ENCODE measurements at regions not wholly inside any gene's neighbourhood (a gene's known extent, or its start where the extent isn't known, plus 50 kb on each side); places are given as distances from the start of the nearest gene placed in this dataset.

DNA sequence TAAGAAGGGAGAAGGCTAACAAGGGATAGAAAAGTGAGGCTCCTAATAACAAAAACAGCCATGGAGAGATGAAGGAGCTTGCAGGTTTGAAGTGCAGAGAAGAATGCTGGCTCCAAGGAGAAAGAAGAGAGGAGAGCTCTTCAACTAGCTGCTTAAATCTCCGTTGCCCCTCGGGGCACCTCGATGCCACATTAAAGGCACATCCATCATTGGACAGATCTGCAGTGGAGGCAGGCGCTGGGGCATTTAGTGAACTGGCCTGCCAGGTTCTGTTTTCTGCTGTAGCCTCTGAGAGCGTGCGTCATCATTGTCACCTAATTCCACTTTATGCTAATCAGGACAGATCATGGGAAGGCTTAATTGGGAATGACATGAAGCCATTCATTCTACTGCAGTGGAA is 1426.2 kb upstream of the WWC1 start:
- TF ChIP-seq, protein P1, sequence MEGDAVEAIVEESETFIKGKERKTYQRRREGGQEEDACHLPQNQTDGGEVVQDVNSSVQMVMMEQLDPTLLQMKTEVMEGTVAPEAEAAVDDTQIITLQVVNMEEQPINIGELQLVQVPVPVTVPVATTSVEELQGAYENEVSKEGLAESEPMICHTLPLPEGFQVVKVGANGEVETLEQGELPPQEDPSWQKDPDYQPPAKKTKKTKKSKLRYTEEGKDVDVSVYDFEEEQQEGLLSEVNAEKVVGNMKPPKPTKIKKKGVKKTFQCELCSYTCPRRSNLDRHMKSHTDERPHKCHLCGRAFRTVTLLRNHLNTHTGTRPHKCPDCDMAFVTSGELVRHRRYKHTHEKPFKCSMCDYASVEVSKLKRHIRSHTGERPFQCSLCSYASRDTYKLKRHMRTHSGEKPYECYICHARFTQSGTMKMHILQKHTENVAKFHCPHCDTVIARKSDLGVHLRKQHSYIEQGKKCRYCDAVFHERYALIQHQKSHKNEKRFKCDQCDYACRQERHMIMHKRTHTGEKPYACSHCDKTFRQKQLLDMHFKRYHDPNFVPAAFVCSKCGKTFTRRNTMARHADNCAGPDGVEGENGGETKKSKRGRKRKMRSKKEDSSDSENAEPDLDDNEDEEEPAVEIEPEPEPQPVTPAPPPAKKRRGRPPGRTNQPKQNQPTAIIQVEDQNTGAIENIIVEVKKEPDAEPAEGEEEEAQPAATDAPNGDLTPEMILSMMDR (IDR thresholded peaks at IDR 0.05 in 8 of 11, conservative IDR thresholded peaks at IDR 0.05 in 3 of 11): no peak
- no peak for TF ChIP-seq POLR2AphosphoS5 (IDR thresholded peaks at IDR 0.05)
